GM18868 (cell line): ENCODE measurements at regions not wholly inside any gene's neighbourhood (a gene's known extent, or its start where the extent isn't known, plus 50 kb on each side); places are given as distances from the start of the nearest gene placed in this dataset.

Source experiments
- ATAC-seq: cut with Tn5 transposase; IDR thresholded peaks from one replicate; pipeline ENCODE4 v1.9.1; 2021; ENCODE audit warnings: mild to moderate bottlenecking, moderate library complexity; ENCODE audit not compliant: unreplicated experiment

DNA sequence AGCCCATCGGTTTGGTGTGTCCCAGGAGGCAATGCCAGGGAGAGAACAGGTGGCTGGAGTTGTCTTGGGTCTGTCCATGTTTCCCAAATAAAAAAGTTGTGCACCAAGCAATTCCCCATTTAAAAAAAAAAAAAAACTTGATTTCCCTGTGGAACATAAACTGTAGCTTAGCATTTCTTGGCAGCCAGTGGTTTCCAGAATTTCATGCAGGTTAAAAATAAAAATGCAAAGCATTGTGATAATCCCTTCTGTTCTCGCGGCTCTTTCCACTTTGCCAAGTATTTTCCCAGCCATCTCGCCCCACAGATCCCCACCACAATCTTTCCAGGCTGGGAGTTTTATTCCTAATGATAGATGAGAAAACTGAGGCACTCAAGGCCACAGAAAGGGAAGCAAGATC lies 51.4 kb upstream of the MSX1 start:
- no peak for ATAC-seq

- ATAC-seq = no peak
Observed at GRCh38 chr4:4805887-4806286, 53.6 kb upstream of the MSX1 start.

- ATAC-seq = no peak
Observed at GRCh38 chr4:4803912-4804296, 55.6 kb upstream of the MSX1 start.

- no peak for ATAC-seq
Observed at GRCh38 chr4:4803216-4803911, 56.1 kb upstream of the MSX1 start.

DNA sequence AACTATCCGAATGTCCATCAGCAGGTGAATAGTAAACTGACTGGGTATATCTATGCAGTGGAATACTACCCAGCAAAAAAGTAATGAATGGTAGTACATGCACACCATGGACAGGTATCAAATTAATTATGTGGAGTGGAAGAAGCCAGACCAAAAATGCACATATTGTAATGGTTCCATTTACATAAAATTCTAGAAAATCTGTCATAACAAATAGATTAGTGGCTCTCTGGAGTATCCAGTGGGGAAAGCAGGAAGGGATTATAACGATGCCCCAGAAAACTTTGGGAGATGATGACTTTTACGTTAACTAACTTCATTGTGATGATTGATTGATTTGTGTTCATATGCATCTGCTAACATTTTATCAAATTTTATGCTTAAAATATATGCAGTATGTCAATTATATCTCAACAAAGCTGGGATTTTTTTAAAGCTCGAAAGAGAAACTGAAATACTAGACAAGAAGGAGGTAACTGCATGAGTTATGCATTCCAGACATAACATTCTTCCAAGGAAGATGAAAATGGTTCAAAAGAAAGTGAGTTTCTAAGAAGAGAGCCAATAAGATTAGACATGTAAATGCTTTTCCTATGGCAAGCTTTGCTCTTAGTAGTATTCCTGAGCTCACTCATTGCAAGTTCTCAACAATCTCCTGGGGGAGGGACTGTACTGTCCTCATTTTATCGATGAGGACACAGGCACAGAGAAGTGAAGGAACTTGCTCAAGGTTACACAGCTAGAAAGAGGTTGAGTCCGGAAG lies 58.6 kb upstream of the MSX1 start:
- ATAC-seq = no peak

DNA sequence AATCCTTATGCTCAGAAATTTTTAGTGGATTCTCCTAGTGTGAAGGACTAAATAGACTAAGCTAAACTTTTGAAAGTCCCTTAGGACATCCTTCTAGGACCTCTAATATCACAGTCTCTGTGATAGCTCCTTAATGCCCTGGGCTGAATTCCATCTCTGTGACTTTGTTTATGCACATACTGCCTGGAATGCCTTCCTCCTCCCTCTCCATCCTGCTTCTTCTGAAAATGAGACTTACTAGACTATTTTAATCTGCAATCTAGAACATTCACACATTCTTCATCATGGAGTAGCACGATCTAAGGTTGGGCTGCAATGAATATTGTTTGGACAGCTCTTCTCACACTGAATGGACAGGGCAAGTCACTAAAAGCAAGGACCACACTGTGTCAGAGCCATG lies 65.0 kb upstream of the MSX1 start:
- no peak for ATAC-seq

- ATAC-seq = no peak
Observed at GRCh38 chr4:4792466-4792865, 67.0 kb upstream of the MSX1 start.

DNA sequence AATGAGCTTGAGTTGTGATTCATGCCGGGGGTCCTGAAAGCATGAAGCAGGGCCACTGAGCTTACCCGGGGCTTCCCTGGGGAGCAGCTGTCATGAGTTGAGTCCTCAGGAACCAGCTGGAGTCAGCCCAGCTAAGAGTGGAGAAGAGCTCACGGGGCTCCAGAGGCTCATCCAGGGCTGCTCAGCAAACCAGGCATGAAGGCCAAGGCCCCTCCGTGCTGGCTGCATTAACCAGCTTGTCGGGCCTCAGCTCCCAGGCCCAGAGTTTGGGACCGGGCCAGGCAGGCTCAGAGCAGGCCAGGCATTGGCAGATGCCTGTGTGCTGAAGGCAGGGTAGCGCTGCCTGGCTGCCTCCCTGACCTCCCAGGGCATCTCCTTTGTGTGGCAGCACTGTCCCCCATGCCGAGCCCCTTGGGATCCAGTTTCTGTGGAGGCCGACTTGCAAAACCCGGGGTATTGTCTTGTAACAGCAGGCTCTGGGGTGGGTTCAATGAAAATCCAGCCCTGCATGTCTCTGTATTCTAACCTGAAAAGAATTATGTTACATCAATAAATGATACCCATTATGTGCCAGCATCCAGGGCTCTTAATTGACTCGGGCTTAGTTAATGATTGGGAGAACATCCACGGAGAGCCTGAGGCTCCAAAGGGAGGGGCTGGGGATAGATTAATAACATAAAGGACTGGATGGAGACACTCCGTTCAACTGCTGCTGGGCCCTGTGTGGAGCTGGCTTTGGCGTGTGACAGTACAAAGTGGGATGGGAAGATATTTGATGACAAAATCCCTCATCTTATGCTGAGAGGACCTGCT lies 68.0 kb upstream of the MSX1 start:
- no peak for ATAC-seq

GRCh38 chr4:4789462-4789861 lies 70.0 kb upstream of the MSX1 start:
- ATAC-seq = no peak

GRCh38 chr4:4788573-4788972 lies 70.9 kb upstream of the MSX1 start:
- no peak for ATAC-seq

DNA sequence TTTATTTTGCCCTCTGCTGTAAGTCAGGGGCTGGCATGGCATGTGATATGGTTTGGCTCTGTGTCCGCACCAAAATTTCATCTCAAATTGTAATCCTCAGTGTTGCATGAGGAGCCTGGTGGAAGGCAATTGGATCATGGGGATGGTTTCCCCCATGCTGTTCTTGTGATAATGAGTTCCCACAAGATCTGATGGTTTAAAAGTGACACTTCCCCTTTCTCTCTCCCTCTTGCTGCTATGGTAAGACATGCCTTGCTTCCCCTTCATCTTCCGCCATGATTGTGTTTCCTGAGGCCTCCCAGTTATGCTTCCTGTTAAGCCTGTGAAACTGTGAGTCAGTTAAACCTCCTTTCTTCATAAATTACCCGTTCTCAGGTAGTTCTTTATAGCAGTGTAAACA lies 72.0 kb upstream of the MSX1 start:
- no peak for ATAC-seq

- no peak for ATAC-seq
Observed at GRCh38 chr4:4784379-4784778, 75.1 kb upstream of the MSX1 start.

DNA sequence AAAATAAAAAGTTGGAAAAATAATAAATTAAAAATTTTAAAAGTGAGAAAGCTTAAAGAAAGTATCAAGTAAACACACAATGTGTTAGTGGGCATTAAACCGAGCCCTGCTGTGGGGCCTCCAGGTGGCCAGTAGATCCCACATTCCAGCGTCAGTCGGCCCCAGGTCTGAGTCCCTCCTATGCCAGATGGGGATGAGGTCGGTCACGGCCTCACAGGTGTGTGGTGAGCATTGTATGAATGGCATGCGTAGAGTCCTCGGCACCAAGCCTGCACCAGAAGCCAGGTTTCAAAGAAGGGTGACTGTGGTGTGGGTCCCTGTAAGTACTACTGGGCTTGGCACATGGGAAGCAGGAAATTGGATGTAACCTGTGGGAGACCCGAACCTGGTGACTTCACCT lies 75.6 kb upstream of the MSX1 start:
- no peak for ATAC-seq

GRCh38 chr4:4782969-4783368 lies 76.5 kb upstream of the MSX1 start:
- ATAC-seq = no peak

GRCh38 chr4:4781936-4782707 lies 77.3 kb upstream of the MSX1 start:
- no peak for ATAC-seq

GRCh38 chr4:4780729-4781244 lies 78.7 kb upstream of the MSX1 start:
- ATAC-seq = no peak

- ATAC-seq = no peak
Observed at GRCh38 chr4:4779486-4779885, 80.0 kb upstream of the MSX1 start.

GRCh38 chr4:4779054-4779453 lies 80.4 kb upstream of the MSX1 start:
- no peak for ATAC-seq

GRCh38 chr4:4778554-4778953 lies 80.9 kb upstream of the MSX1 start:
- no peak for ATAC-seq

DNA sequence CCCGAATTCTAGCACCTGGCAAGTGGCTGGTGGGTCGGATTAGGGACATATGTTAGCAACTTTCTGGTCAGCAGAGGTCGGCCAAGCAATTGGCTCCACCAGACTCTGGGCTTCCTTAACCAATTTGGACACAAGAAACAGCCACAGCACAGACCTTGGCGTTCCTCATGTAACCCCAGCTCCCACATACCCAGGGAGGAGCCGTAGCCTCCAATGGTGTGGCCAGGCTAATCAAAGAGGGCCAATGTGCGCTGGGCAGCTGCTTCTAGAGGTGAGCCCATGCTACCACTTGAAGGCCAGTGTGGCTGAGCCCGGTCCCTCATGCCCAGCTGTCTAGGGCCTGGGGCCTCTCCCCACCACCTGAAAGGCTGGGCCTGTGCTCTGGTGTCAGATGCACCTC lies 82.5 kb upstream of the MSX1 start:
- no peak for ATAC-seq

GRCh38 chr4:4776335-4776734 lies 83.1 kb upstream of the MSX1 start:
- no peak for ATAC-seq
